Natural killer cell treated with Interleukin-12 subunit alpha and Interleukin-12 subunit beta and Interleukin-15 and Interleukin-18, amount 100 ng/mL, for 72 hours (primary cell): ENCODE measurements at regions not wholly inside any gene's neighbourhood (a gene's known extent, or its start where the extent isn't known, plus 50 kb on each side); places are given as distances from the start of the nearest gene placed in this dataset.
"Not testable (repeated sequence)": the region's sequence is repeated elsewhere in the genome, so short reads cannot be mapped to it uniquely, and the experiment has no call there.

Experiments
- ATAC-seq, 2 donors: fragments of 150-1000 bp; cut with Tn5 transposase in 1 of 2; sonication (Bioruptor Pico), chemical (Tn5 transposase) in 1 of 2; 2 replicates each; pipeline ENCODE4 v1.10.0; 2021
- DNase-seq: peaks from one replicate; pipeline ENCODE4 v3.0.0; 2022; ENCODE audit warnings: low spot score
- H3K27ac Mint-ChIP-seq, 2 donors: 1 replicate in 1 of 2; 2 replicates in 1 of 2; pipeline ENCODE4 v1.8.0; 2022; ENCODE audit warnings: mixed read lengths in 2 of 2, mild to moderate bottlenecking in 1 of 2, moderate library complexity in 1 of 2
- H3K27me3 Mint-ChIP-seq, 2 donors: 1 replicate in 1 of 2; 2 replicates in 1 of 2; pipeline ENCODE4 v1.8.0; 2022; ENCODE audit warnings: mixed read lengths in 2 of 2
- H3K36me3 Mint-ChIP-seq: one replicate; pipeline ENCODE4 v1.8.0; 2022; ENCODE audit warnings: mixed read lengths
- H3K4me1 Mint-ChIP-seq, 2 donors: 1 replicate in 1 of 2; 2 replicates in 1 of 2; pipeline ENCODE4 v1.8.0; 2022; ENCODE audit warnings: low read depth in 2 of 2, mixed read lengths in 2 of 2, mild to moderate bottlenecking in 1 of 2
- H3K4me3 Mint-ChIP-seq: one replicate; pipeline ENCODE4 v1.8.0; 2022; ENCODE audit warnings: mixed read lengths
- H3K9me3 Mint-ChIP-seq: 2 replicates; pipeline ENCODE4 v1.8.0; 2022; ENCODE audit warnings: mixed read lengths

- ATAC-seq (no peak), DNase-seq (no peak)
- Mint-ChIP-seq H3K27ac (no peak overlapping the region), H3K4me3 (no peak overlapping the region), H3K27me3 (no peaks in the 10 kb centered on the region), H3K9me3 (no peaks in the 10 kb centered on the region), H3K4me1 (peaks cover 0 to 6% of the 10 kb centered on the region in 2 donors), H3K36me3 (no peaks in the 10 kb centered on the region)
Observed at GRCh38 chr14:105748204-105748578, 221.8 kb downstream of the TMEM121 start.

- H3K4me3 Mint-ChIP-seq, H3K9me3 Mint-ChIP-seq, H3K27me3 Mint-ChIP-seq, H3K36me3 Mint-ChIP-seq, H3K27ac Mint-ChIP-seq, DNase-seq, H3K4me1 Mint-ChIP-seq, ATAC-seq: not testable (repeated sequence)
Observed at GRCh38 chr14:105748710-105749109, 222.3 kb downstream of the TMEM121 start.

GRCh38 chr14:105749870-105750541, 223.6 kb downstream of the TMEM121 start:
- not testable (repeated sequence) for H3K4me3 Mint-ChIP-seq, H3K9me3 Mint-ChIP-seq, ATAC-seq, DNase-seq, H3K27me3 Mint-ChIP-seq, H3K36me3 Mint-ChIP-seq, H3K27ac Mint-ChIP-seq, H3K4me1 Mint-ChIP-seq

- ATAC-seq: peak; percentile 7 to 41
- H3K36me3 Mint-ChIP-seq, H3K9me3 Mint-ChIP-seq, H3K27ac Mint-ChIP-seq, H3K4me3 Mint-ChIP-seq, H3K27me3 Mint-ChIP-seq, H3K4me1 Mint-ChIP-seq, DNase-seq: not testable (repeated sequence)
Observed at GRCh38 chr14:105751291-105751751, 224.9 kb downstream of the TMEM121 start.

- peak in 1 of 2 donors; percentile 54 for ATAC-seq
- not testable (repeated sequence) for H3K36me3 Mint-ChIP-seq, H3K4me3 Mint-ChIP-seq, H3K4me1 Mint-ChIP-seq, H3K27me3 Mint-ChIP-seq, DNase-seq, H3K9me3 Mint-ChIP-seq, H3K27ac Mint-ChIP-seq
Observed at GRCh38 chr14:105752420-105752819, 226.0 kb downstream of the TMEM121 start.

GRCh38 chr14:105760691-105761344, 234.4 kb downstream of the TMEM121 start:
- no peaks in the 10 kb centered on the region for H3K36me3 Mint-ChIP-seq
- peaks cover 0 to 5% of the 10 kb centered on the region in 2 donors for H3K4me1 Mint-ChIP-seq
- no peak for DNase-seq
- no peak overlapping the region for H3K27ac Mint-ChIP-seq
- H3K27me3 Mint-ChIP-seq: peaks cover 8 to 14% of the 10 kb centered on the region in 2 donors
- H3K4me3 Mint-ChIP-seq: no peak overlapping the region
- H3K9me3 Mint-ChIP-seq: no peaks in the 10 kb centered on the region
- peak; percentile 11 to 56 for ATAC-seq

- not testable (repeated sequence) for H3K4me1 Mint-ChIP-seq, H3K36me3 Mint-ChIP-seq, H3K27ac Mint-ChIP-seq, H3K9me3 Mint-ChIP-seq, H3K4me3 Mint-ChIP-seq, DNase-seq
- H3K27me3 Mint-ChIP-seq: peaks cover 8 to 14% of the 10 kb centered on the region in 2 donors
- ATAC-seq: peak in 1 of 2 donors; percentile 32
Observed at GRCh38 chr14:105761345-105761740, 235.0 kb downstream of the TMEM121 start.

GRCh38 chr14:105761842-105762241, 235.5 kb downstream of the TMEM121 start:
- Mint-ChIP-seq H3K4me1 (peaks cover 0 to 5% of the 10 kb centered on the region in 2 donors), H3K27me3 (peaks cover 8 to 14% of the 10 kb centered on the region in 2 donors)
- ATAC-seq: peak; percentile 17 to 58

GRCh38 chr14:105762262-105762661, 235.9 kb downstream of the TMEM121 start:
- not testable (repeated sequence) for H3K9me3 Mint-ChIP-seq, H3K4me1 Mint-ChIP-seq, DNase-seq, H3K4me3 Mint-ChIP-seq, H3K36me3 Mint-ChIP-seq, H3K27ac Mint-ChIP-seq
- ATAC-seq: peak; percentile 25 to 46
- H3K27me3 Mint-ChIP-seq: peaks cover 8 to 11% of the 10 kb centered on the region in 2 donors

More at GRCh38 chr14:105761842-105762241, 235.5 kb downstream of the TMEM121 start:
- no peak overlapping the region for H3K27ac Mint-ChIP-seq
- no peak for DNase-seq
- H3K36me3 Mint-ChIP-seq: no peaks in the 10 kb centered on the region
- H3K9me3 Mint-ChIP-seq: no peaks in the 10 kb centered on the region
- H3K4me3 Mint-ChIP-seq: no peak overlapping the region

GRCh38 chr14:105764254-105764901, 238.0 kb downstream of the TMEM121 start:
- not testable (repeated sequence) for DNase-seq, ATAC-seq, H3K9me3 Mint-ChIP-seq, H3K4me3 Mint-ChIP-seq, H3K27me3 Mint-ChIP-seq, H3K4me1 Mint-ChIP-seq, H3K27ac Mint-ChIP-seq, H3K36me3 Mint-ChIP-seq

- DNase-seq, H3K9me3 Mint-ChIP-seq, H3K4me3 Mint-ChIP-seq, H3K36me3 Mint-ChIP-seq, H3K27ac Mint-ChIP-seq, H3K27me3 Mint-ChIP-seq, ATAC-seq, H3K4me1 Mint-ChIP-seq: not testable (repeated sequence)
Observed at GRCh38 chr14:105765072-105765825, 238.9 kb downstream of the TMEM121 start.

GRCh38 chr14:105765893-105766614, 239.7 kb downstream of the TMEM121 start:
- H3K27ac Mint-ChIP-seq: no peak overlapping the region

GRCh38 chr14:105767315-105767714, 240.9 kb downstream of the TMEM121 start:
- H3K4me3 Mint-ChIP-seq: no peak overlapping the region
- no peaks in the 10 kb centered on the region for H3K4me1 Mint-ChIP-seq
- no peak overlapping the region for H3K27ac Mint-ChIP-seq
- peak; percentile 48 to 52 for ATAC-seq
- no peaks in the 10 kb centered on the region for H3K36me3 Mint-ChIP-seq
- no peak for DNase-seq
- H3K9me3 Mint-ChIP-seq: no peaks in the 10 kb centered on the region
- H3K27me3 Mint-ChIP-seq: no peaks in the 10 kb centered on the region

More at GRCh38 chr14:105765893-105766614, 239.7 kb downstream of the TMEM121 start:
- Mint-ChIP-seq H3K4me1 (peaks cover 0 to 5% of the 10 kb centered on the region in 2 donors), H3K36me3 (no peaks in the 10 kb centered on the region), H3K4me3 (no peak overlapping the region), H3K9me3 (no peaks in the 10 kb centered on the region), H3K27me3 (peaks cover 4 to 8% of the 10 kb centered on the region in 2 donors)
- peak; percentile 25 to 40 for ATAC-seq
- DNase-seq: no peak
